GM13976 (cell line): ENCODE measurements at regions not wholly inside any gene's neighbourhood (a gene's known extent, or its start where the extent isn't known, plus 50 kb on each side); places are given as distances from the start of the nearest gene placed in this dataset.

Experiments
- DNase-seq: peaks from one replicate; pipeline ENCODE4 v3.0.0; 2012; ENCODE audit warnings: low spot score
- CTCF ChIP-seq: IDR thresholded peaks from 2 replicates; pipeline ENCODE4 v1.5.1; 2012; ENCODE audit warnings: borderline replicate concordance, mild to moderate bottlenecking; ENCODE audit not compliant: insufficient read depth; ENCODE audit errors: extremely low read depth, missing control alignments, control extremely low read depth
- in situ Hi-C: fragments of 300-500 bp; cut with MboI; formaldehyde crosslinking; loops from one replicate; pipeline ENCODE4 v1.12.0; 2022; ENCODE audit warnings: low sequenced_read_pairs, mixed read lengths, inconsistent platforms; ENCODE audit not compliant: unreplicated experiment

- DNase-seq: no peak
- no peak for TF ChIP-seq CTCF
- in situ Hi-C loops: no loop called here
Observed at GRCh38 chr3:5542472-5542871, 355.0 kb downstream of the EDEM1 start.

- in situ Hi-C loops: no loop called here
- DNase-seq: no peak
- TF ChIP-seq CTCF: no peak
Observed at GRCh38 chr3:5543047-5543446, 355.5 kb downstream of the EDEM1 start.

GRCh38 chr3:5545719-5546118 lies 358.2 kb downstream of the EDEM1 start:
- no peak for DNase-seq
- no peak for TF ChIP-seq CTCF
- in situ Hi-C loops: no loop called here

- no peak for TF ChIP-seq CTCF
- no peak for DNase-seq
- in situ Hi-C loops: no loop called here
Observed at GRCh38 chr3:5553203-5553602, 365.7 kb downstream of the EDEM1 start.

- in situ Hi-C loops: no loop called here
- no peak for DNase-seq
- no peak for TF ChIP-seq CTCF
Observed at GRCh38 chr3:5554245-5554747, 366.8 kb downstream of the EDEM1 start.

- no peak for DNase-seq
- in situ Hi-C loops: no loop called here
- TF ChIP-seq CTCF: no peak
Observed at GRCh38 chr3:5560199-5560598, 372.7 kb downstream of the EDEM1 start.
